ENCODE measurements at regions not wholly inside any gene's neighbourhood (a gene's known extent, or its start where the extent isn't known, plus 50 kb on each side); places are given as distances from the start of the nearest gene placed in this dataset.

DNA sequence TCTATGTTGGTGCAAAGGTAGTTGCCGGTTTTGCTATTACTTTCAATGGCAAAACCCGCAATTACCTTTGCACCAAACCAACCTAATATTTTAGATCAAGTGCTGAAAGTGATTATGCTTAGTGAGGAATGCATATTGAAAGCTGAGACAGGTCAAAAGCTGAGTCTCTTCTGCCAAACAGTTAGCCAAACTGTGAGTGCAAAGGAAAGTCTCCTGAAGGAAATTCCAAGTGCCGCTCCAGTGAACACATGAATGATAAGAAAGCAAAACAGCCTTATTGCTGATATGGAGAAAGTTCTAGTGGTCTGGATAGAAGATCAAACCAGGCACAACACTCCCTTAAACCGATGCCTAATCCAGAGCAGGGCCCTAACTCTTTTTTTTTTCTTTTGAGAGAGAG is 83.1 kb upstream of the ERRFI1 start:
- TF ChIP-seq POLR2A (IDR thresholded peaks at IDR 0.05; ENCODE audit: low read length), result no peak
- TF ChIP-seq GATA1 (IDR thresholded peaks at IDR 0.05; ENCODE audit: low read depth, low read length), result no peak
- DNase-seq, result no peak

DNA sequence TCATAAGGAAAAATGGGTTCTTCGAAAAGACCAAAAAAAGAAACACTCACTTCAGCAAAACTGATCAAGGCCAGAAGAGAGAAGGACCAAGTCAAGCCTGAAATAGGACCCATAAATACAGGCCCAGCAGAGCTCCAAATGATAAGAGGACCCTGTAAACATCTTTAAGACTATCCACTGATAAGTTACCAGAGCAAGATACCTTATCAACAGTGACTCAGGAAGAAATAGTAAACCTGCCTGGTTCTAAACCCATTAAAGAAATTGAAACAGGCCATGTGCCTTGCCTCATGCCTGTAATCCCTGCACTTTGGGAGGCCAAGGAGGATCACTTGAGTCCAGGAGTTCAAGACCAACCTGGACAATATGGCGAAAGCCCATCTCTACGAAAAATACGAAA is 81.8 kb upstream of the ERRFI1 start:
- DNase-seq, result no peak
- TF ChIP-seq GATA1 (IDR thresholded peaks at IDR 0.05; ENCODE audit: low read depth, low read length) (no peak), POLR2A (IDR thresholded peaks at IDR 0.05; ENCODE audit: low read length) (no peak)

DNA sequence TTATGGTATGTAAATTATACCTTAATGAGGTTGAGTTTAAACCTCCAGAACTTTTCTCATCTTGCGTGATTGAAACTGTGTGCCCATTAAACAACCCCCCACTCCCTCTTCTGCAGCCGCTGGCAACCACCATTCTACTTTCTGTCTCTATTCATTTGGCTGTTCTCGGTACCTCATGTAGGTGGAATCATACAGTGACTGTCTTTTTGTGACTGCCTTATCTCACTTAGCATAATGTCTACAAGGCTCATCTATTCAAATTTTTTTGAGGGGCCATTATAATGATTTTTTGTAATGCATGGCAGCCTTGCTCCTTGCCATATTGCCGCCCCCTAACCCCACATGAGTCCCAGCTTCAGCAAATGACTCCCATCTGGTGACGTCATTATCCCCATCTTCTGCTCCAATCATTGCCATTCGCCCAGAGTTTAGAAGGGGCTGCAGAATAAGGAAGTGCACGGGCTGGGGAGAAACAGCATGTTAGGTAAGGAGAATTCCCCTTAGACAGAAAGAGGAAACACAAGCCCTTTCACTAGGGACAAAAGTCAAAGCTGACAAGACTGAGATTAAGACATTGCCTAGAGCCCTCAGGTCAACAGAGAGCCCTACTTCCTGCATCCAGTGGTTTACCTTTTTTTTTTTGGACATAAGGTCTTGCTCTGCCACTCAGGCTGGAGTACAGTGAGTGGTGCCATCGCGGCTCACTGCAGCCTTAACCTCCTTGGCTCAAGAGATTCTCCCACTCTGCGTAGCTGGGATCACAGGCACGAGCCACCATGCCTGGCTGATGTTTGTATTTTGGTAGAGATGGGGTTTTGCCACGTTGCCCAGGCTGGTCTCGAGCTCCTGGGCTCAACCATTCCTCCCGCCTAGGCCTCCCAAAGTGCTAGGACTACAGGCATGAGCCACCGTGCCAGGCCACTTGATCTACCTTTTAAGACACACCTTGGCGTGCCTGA is 78.4 kb upstream of the ERRFI1 start:
- no peak for DNase-seq
- no peak for TF ChIP-seq GATA1 (IDR thresholded peaks at IDR 0.05; ENCODE audit: low read depth, low read length)
- TF ChIP-seq POLR2A (IDR thresholded peaks at IDR 0.05; ENCODE audit: low read length), result no peak

DNA sequence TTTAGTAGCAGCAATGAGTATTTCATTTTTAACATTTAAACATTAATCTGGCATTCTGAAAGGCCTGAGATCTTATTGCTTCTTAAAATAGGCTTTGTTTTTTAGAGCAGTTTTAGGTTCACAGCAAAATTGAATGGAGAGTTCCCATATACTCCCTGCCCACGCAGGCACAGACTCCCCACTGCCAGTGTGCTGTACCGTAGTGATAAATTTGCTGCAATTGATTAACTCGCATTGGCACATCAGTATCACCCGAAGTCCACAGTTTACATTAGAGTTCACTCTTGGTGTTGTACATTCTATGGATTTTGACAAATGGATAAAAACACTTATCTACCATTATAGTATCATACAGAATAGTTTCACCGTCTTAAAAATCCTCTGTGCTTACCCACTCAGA is 71.8 kb upstream of the ERRFI1 start:
- DNase-seq, result no peak
- TF ChIP-seq GATA1 (IDR thresholded peaks at IDR 0.05; ENCODE audit: low read depth, low read length), result no peak
- TF ChIP-seq POLR2A (IDR thresholded peaks at IDR 0.05; ENCODE audit: low read length), result no peak

DNA sequence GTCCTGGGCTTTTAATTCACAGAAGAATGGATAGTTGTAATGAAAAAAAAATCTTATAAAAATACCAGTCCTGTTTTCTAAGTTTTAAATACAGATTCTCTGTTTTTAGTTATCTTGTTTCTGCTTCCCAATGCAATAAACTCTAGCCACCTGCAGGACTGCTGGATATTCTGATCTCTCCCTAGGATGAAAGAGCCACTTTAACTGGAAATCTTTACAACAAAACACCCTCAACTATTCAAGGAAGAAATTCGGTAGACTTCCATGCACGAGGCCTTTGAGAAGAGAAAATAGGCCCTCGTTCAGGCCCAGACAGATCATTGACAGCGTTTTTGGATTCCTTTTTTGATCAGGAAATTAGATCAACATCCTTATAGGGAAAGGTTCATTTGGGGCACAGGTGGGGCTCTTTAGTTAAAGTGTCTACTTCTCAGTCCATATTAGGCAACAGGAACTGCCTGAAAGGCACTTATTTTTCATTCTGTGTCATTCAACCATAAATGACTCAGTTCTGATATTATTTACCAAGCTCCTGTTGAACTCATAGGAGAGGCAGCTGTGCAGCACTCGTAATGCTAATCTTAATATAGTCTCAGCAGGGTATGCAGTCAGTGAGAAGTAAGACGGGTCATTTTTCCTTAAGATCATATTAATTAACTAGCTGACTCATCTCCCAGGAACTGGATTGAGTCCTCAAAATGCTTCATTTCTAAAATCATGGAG is 71.1 kb upstream of the ERRFI1 start:
- no peak for DNase-seq
- TF ChIP-seq GATA1 (IDR thresholded peaks at IDR 0.05; ENCODE audit: low read depth, low read length), result no peak

DNA sequence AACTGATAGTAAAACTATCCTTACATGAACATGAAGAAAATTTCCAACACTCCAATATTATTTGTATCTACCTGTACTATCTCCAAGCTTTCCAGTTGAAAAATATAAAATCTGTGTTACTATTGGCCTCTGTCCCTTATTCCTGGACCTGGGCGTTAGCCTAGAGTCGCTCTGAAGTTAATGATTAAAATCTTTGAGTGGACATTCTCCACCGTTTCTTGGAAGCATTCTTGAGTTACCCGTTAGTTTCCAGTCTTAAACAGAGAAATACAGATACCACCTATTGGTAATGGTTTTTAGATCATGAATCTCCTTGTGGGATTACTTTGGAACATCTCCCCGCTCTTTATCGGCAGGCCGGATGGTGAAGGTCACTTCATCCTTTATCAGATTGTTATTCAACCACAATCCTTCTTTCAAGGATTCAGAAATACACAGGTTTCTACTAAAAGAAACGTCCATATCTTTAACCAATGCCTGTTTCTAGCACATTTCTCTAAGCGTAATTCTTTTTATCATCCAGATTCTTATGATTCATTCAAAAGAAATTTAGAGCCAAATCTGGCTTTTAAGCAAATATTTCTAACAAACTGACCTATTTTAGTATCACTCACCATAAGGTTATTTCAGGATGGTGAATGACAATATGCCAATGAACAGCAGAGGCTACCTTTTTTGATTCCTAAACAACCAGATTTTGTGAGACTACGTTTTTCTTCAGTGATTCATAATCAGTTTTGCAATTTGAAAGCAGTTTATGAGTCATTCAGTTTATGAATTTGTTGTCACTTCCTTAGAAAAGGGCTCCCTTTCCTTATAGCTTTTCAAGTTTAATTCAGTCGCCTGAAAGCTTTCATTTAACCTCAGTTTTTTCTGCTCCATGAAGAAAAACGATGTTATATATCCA is 70.2 kb upstream of the ERRFI1 start:
- TF ChIP-seq POLR2A (IDR thresholded peaks at IDR 0.05; ENCODE audit: low read length), result no peak
- no peak for DNase-seq

DNA sequence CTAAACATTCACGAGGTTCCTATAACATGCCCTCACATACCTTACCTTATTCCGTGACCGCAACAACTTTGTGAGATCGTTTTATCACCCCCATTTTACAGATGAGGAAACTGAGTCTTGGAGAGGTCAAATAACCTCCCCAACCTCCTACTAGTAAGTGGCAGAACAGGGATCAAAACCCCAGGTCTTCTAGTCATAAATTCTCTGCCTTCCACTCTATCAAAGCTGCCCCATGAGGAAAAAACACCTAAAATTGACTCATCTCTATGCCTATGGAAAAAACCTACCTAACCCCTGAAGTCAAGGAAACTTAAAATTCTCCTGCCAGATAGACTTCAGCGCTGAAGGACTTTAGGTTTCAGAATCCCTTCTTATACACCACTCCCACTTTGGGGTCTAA is 69.5 kb upstream of the ERRFI1 start:
- no peak for TF ChIP-seq GATA1 (IDR thresholded peaks at IDR 0.05; ENCODE audit: low read depth, low read length)
- no peak for TF ChIP-seq POLR2A (IDR thresholded peaks at IDR 0.05; ENCODE audit: low read length)
- DNase-seq, result no peak

DNA sequence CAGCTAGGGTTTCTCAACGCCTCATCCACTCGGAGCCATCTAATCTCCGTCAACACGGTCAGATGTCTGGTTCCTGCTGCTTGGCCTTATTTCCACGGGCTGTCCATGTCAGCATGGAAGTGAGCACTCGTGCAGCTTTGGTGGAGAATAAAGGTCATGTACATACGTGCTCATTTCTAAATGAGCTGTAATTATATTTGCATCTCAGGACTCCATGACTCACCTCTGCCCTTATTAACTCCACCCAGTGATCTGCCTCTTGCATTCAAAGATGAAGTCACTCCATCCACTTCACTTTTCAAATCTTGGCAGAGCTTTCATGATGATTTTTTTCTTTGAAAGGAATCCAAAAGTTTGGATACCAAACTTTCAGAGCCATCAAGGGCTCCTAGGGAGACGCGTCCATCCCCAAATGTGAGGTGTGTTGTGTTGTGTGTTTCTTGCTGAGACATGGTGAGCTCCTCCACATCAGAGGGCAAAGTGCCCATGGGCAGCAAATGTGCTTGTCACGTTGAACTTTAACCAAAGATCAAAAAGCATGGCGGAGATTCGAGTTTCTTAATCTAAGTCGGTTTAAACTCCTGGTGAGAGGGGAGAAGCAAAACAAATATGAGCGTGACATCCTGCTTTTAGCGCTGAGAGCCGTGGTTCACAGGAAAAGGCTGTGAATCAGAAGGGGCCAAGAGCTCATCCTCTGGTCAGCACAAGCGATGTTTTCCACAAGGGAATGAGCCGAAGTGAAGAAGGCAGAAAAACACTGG is 68.6 kb upstream of the ERRFI1 start:
- TF ChIP-seq GATA1 (IDR thresholded peaks at IDR 0.05; ENCODE audit: low read depth, low read length), result no peak
- TF ChIP-seq POLR2A (IDR thresholded peaks at IDR 0.05; ENCODE audit: low read length), result no peak
- peak in 1 of 2 experiments; percentile 4 for DNase-seq

DNA sequence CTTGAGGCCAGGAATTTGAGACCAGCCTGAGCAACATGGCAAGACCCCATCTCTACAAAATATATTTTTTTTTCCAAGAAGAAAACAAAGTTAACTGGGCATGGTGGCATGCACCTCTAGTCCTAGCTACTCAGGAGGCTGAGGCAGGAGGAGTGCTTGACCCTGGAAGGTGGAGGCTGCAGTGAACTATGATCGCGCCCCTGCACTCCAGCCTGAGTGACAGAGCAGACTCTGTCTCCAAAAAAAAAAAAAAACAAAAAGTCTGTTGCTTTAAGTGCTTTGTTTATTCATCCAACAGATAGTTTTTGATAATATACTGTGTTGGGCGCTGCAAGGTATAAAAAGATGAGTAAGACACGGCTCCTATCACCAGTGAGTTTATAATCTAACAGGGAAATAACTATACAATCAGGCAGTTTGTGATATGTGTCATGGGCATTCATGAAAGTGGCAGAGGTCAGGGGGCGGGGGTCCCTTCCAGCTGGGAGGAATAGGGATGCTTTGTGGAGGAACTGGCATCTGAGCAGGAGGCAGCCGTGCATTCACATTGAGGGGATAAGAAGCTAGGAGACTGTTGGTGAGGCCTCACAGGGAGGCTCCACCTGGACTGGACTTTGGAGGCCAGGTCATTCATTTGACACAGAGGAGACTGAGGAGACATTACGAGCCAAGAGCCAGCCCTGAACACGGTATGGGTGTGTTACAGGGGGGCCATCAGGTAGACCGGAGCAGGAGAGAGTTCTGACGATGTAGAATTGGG is 67.3 kb upstream of the ERRFI1 start:
- no peak for DNase-seq
- TF ChIP-seq POLR2A (IDR thresholded peaks at IDR 0.05; ENCODE audit: low read length), result no peak
- TF ChIP-seq GATA1 (IDR thresholded peaks at IDR 0.05; ENCODE audit: low read depth, low read length), result no peak

DNA sequence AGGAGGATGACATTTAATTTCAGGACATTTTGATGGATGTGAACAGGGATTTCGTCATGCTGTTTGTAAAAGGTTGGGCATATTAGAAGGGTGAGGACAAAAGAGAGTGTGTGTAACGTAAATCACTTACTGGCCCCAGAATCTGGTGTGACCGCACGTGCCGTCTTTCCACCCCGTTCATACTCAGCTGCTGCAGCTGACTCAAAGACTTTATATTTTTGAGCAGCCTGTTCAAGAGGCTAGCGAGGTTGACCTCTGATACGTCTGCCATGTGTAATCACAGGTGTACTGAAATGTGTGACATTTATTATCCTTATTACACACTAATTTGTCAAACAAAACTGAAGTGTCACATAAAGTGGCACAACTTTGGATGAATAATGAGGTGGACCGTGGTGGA is 66.5 kb upstream of the ERRFI1 start:
- no peak for DNase-seq
- TF ChIP-seq GATA1 (IDR thresholded peaks at IDR 0.05; ENCODE audit: low read depth, low read length), result no peak
- TF ChIP-seq POLR2A (IDR thresholded peaks at IDR 0.05; ENCODE audit: low read length), result no peak

DNA sequence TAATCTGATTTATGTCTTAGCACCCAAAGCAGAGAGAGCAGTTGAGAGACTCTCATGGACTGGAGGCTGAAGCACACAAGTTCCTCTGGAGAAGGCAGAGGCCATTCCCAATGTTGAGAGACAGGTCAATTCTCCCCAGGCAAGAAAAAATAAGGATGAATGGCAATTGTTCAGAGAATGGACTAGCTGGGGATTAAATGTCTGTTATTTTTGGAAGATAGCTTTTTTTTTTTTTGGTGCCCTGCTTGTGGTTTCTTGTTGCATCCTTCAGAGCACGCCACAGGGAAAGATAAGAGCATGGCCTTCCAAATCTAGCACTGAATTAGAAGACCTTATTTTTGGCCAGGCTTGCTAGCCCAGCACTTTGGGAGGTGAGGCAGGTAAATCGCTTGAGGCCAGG is 65.6 kb upstream of the ERRFI1 start:
- DNase-seq, result no peak
- TF ChIP-seq POLR2A (IDR thresholded peaks at IDR 0.05; ENCODE audit: low read length), result no peak
- no peak for TF ChIP-seq GATA1 (IDR thresholded peaks at IDR 0.05; ENCODE audit: low read depth, low read length)

DNA sequence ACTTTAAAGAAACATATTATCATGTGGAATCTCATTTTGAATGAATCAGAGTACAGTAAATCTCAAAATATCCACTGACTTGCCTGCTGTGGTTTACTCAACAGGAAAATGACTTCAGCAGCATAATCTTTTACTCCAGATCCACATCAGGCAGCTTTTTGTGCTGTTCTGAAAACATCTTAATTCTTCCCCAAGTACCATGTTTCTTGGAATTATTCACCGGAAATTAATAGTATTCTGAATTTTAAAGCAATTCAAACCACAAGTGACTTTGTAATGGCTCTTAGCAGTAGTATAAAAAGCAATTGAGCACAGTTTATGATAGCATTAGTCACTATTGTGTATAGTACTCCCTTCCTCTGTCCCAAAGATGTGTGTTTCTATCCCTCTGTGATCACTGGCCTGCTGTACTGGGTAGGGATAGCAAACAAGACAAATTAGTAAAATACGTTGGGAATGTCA is 64.2 kb upstream of the ERRFI1 start:
- no peak for DNase-seq
- no peak for TF ChIP-seq POLR2A (IDR thresholded peaks at IDR 0.05; ENCODE audit: low read length)
- no peak for TF ChIP-seq GATA1 (IDR thresholded peaks at IDR 0.05; ENCODE audit: low read depth, low read length)
